BJ (cell line): ENCODE measurements at regions not wholly inside any gene's neighbourhood (a gene's known extent, or its start where the extent isn't known, plus 50 kb on each side); places are given as distances from the start of the nearest gene placed in this dataset.

Experiments used
- CTCF ChIA-PET: fragments of 350-600 bp; formaldehyde crosslinking; extraction: SDS; loops from one replicate; lab custom pipeline; 2021; ENCODE audit warnings: antibody characterized with exemption, inconsistent platforms; lab: Yijun Ruan, JAX
- POLR2A ChIA-PET: fragments of 300-600 bp; sonication (Branson Sonifier 250); formaldehyde crosslinking; extraction: SDS; loops from one replicate; lab custom pipeline; 2021; ENCODE audit warnings: antibody characterized with exemption; lab: Charles Lee
- DNase-seq: peaks from one replicate; pipeline ENCODE4 v3.0.0-alpha.2; 2011; ENCODE audit warnings: low read depth
- H3K27me3 ChIP-seq: 2 replicates; pipeline ENCODE4 v1.6.0; 2011; ENCODE audit warnings: low read length; ENCODE audit not compliant: control insufficient read depth, insufficient read depth
- H3K36me3 ChIP-seq: 2 replicates; pipeline ENCODE4 v1.5.1; 2011; ENCODE audit warnings: low read length; ENCODE audit not compliant: control insufficient read depth, insufficient read depth
- H3K4me3 ChIP-seq: 2 replicates; pipeline ENCODE4 v1.5.1; 2011; ENCODE audit warnings: low read depth, mild to moderate bottlenecking, control low read depth, low read length
- TF ChIP-seq, protein P1 (sequence below): IDR thresholded peaks from 2 replicates; pipeline ENCODE4 v1.5.1; 2011; ENCODE audit warnings: low read depth, mild to moderate bottlenecking, control low read depth, inconsistent platforms, low read length, moderate library complexity; ENCODE audit not compliant: insufficient read depth

DNA sequence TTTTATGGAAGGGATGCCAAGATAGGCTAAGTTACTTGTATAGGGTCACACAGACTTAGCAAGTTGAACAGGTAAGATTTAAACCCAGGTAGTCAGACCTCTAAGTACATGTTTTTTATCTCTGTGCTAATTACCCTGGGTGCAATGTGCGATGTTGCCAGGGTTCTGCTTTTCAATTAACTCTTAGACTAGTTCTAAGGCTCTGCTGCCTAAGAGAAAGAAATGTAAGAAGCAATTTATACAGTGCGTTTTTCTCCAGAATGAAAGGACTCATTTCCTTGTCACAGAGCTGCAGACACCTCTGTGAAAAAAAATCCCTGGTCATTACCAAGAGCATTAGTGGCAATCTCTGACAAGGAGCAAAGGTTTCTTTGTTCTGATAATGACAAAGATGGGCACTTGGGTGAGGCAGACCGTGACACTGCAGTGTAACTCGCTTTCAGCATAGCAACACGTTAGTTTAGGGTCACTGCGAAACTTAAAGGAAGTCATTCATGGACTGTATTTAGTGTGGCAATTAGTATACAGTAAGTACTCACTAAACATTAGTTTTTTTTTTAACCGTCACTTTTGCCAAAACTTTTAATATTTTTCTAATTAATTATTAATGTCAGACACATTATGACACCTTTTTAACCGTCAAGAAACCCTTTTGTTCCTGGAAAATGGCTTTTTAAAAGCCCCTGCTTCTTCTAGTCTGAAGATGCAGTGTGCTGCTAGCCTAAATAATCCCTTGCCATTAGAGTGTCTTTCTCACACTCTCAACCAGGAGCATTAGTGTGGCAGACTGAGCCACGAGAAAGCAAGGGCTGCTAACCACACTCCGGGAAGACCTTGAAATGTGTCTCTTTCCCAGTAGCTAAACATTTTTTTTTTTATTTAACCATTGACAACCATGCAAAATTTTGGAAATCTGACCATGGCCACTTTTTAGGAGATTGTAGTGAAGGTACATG, 520.0 kb upstream of the C9orf72 start:
- TF ChIP-seq, protein P1, sequence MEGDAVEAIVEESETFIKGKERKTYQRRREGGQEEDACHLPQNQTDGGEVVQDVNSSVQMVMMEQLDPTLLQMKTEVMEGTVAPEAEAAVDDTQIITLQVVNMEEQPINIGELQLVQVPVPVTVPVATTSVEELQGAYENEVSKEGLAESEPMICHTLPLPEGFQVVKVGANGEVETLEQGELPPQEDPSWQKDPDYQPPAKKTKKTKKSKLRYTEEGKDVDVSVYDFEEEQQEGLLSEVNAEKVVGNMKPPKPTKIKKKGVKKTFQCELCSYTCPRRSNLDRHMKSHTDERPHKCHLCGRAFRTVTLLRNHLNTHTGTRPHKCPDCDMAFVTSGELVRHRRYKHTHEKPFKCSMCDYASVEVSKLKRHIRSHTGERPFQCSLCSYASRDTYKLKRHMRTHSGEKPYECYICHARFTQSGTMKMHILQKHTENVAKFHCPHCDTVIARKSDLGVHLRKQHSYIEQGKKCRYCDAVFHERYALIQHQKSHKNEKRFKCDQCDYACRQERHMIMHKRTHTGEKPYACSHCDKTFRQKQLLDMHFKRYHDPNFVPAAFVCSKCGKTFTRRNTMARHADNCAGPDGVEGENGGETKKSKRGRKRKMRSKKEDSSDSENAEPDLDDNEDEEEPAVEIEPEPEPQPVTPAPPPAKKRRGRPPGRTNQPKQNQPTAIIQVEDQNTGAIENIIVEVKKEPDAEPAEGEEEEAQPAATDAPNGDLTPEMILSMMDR: no peak
- Histone ChIP-seq H3K27me3 (no peaks in the 10 kb centered on the region), H3K4me3 (no peak overlapping the region), H3K36me3 (no peaks in the 10 kb centered on the region)
- ChIA-PET POLR2A (no interaction called here), CTCF (no interaction called here)
- DNase-seq: no peak

DNA sequence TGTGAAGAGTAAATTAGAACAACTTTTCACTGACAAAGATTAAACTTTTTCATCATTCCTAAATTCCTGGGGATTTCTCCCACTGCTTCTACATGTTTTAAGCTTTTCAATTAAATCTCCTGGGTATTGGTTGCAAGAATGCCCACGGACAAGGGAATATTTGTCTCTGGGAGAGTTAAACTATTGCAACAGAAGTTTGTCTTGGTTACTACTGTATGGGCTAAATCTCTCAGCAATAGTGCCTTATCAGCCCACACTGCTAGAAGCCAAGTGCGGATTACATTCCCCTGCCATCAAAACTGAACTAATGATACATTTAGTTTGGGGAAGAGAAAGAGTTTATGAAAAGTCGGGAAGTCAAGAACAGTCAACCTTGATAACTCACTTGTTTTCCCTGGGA, 528.2 kb upstream of the C9orf72 start:
- TF ChIP-seq, protein P1: no peak
- H3K36me3 ChIP-seq: no peaks in the 10 kb centered on the region
- ChIA-PET CTCF (no interaction called here), POLR2A (no interaction called here)
- H3K27me3 ChIP-seq: no peaks in the 10 kb centered on the region
- no peak for DNase-seq
- H3K4me3 ChIP-seq: no peak overlapping the region

DNA sequence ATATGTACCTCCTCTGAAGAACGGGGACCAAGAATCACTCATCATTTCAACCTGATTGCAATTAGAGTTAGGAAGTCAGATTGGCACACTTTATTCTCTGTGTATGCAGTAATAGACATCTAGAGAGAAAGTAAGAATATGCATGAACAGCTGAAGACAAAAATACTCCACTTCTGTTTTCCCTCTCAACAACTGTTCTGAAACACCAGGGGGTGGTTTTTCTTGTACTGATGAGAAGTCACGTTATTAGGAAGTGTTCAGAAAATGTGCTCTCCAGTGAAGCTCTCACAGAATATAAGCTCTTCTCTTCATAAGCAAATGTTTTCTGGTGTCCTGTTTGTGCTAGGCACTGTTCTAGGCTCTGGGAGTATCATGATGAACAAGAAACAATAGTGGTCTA, 531.7 kb upstream of the C9orf72 start:
- CTCF ChIA-PET: interaction anchor here (1.0 kb wide), 1 partner anchor 432 kb away, joined by 3 read pairs; no protein-coding TSS in a partner anchor
- DNase-seq: no peak

DNA sequence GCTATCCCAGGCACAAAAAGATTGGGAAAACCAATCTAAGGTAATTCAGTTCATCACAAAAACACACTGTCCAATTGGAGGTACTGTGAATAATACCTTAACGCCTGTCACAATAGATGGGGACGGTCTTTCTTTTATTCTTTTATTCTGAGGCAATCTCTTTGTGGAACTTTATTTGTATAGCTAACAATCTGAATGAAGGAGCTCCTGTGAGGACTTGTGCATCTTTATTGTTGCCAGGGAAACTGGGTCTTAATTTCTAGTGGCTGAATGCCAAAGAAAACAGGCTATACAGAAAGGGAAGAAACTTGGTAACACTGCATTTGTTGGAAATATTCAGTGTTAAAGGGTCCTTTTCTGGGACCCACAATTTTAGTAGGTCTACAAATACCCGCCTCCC, 546.9 kb upstream of the C9orf72 start:
- TF ChIP-seq, protein P1: no peak
- ChIA-PET POLR2A (no interaction called here), CTCF (no interaction called here)
- Histone ChIP-seq H3K36me3 (no peaks in the 10 kb centered on the region), H3K4me3 (no peak overlapping the region), H3K27me3 (no peaks in the 10 kb centered on the region)
- DNase-seq: no peak

More for the DNA sequence above, 531.7 kb upstream of the C9orf72 start:
- Histone ChIP-seq H3K27me3 (no peaks in the 10 kb centered on the region), H3K4me3 (no peak overlapping the region), H3K36me3 (no peaks in the 10 kb centered on the region)
- TF ChIP-seq, protein P1: no peak
- POLR2A ChIA-PET: no interaction called here

DNA sequence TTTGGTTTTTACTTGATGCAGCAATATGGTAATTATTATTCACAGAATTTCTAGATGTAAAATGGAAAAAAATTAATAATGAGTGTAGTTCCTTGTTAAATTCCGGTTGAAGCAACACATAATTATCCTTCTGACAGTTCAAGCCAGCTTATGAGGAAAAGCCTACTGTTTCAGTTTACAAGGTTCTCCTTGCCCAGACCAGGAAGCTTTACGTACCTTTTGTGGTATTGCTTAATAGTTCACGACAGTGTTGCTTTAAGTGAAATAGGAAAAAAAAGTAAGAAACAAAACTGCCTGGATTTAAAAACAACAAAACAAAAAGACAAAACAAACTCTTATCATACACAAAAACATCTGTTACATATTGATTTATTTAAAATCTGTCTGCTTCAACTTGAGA, 547.3 kb upstream of the C9orf72 start:
- CTCF ChIA-PET: no interaction called here
- H3K4me3 ChIP-seq: no peak overlapping the region
- no peak for DNase-seq
- no peaks in the 10 kb centered on the region for H3K27me3 ChIP-seq
- TF ChIP-seq, protein P1: no peak
- POLR2A ChIA-PET: no interaction called here
- H3K36me3 ChIP-seq: no peaks in the 10 kb centered on the region
